DND-41 (cell line): ENCODE measurements at regions not wholly inside any gene's neighbourhood (a gene's known extent, or its start where the extent isn't known, plus 50 kb on each side); places are given as distances from the start of the nearest gene placed in this dataset.

Experiments used
- ATAC-seq: fragments of 200-7000 bp; cut with Tn5 transposase; 3 replicates; pipeline ENCODE4 v1.9.1; 2021; ENCODE audit warnings: low read depth; ENCODE audit not compliant: insufficient read depth
- DNase-seq: peaks from one replicate; pipeline ENCODE4 v3.0.0-alpha.2; 2020
- H2AFZ ChIP-seq: 2 replicates; pipeline ENCODE4 v1.6.0; 2012; ENCODE audit warnings: low read depth, low read length
- H3K27ac ChIP-seq: 2 replicates; pipeline ENCODE4 v1.5.1; 2012; ENCODE audit warnings: low read length, inconsistent platforms
- H3K27me3 ChIP-seq: fragments of 200-600 bp; sonication (generic); 2 replicates; pipeline ENCODE4 v1.6.0; 2012; ENCODE audit warnings: low read length, mild to moderate bottlenecking, inconsistent platforms; ENCODE audit not compliant: insufficient read depth, poor library complexity
- H3K36me3 ChIP-seq: 2 replicates; pipeline ENCODE4 v1.5.1; 2012; ENCODE audit warnings: low read length, inconsistent platforms; ENCODE audit not compliant: insufficient read depth
- H3K4me1 ChIP-seq: 2 replicates; pipeline ENCODE4 v1.5.1; 2012; ENCODE audit warnings: mild to moderate bottlenecking, low read length; ENCODE audit not compliant: insufficient read depth
- H3K4me2 ChIP-seq: 2 replicates; pipeline ENCODE4 v1.6.0; 2012; ENCODE audit warnings: mild to moderate bottlenecking, moderate library complexity, low read length, inconsistent platforms; ENCODE audit not compliant: insufficient read depth
- H3K4me3 ChIP-seq, 2 experiments: fragments of 200-600 bp in 1 of 2; shearing (Covaris generic) in 1 of 2; 2 replicates each; pipeline ENCODE4 v1.5.1; 2012 to 2016; ENCODE audit warnings: inconsistent platforms in 2 of 2, low read length in 2 of 2, mild to moderate bottlenecking in 2 of 2, low read depth in 1 of 2, moderate library complexity in 1 of 2
- H3K79me2 ChIP-seq: 2 replicates; pipeline ENCODE4 v1.6.0; 2012; ENCODE audit warnings: low read length, inconsistent platforms; ENCODE audit not compliant: insufficient read depth
- H3K9ac ChIP-seq: 2 replicates; pipeline ENCODE4 v1.6.0; 2012; ENCODE audit warnings: low read depth, mild to moderate bottlenecking, inconsistent platforms, low read length, moderate library complexity
- H3K9me3 ChIP-seq: 2 replicates; pipeline ENCODE4 v1.5.1; 2012; ENCODE audit warnings: low read length, moderate library complexity, mild to moderate bottlenecking, inconsistent platforms; ENCODE audit not compliant: insufficient read depth, severe bottlenecking
- H4K20me1 ChIP-seq: 2 replicates; pipeline ENCODE4 v1.6.0; 2012; ENCODE audit warnings: low read length; ENCODE audit not compliant: insufficient read depth
- CTCF ChIP-seq: IDR thresholded peaks from 2 replicates; pipeline ENCODE4 v1.5.1; 2012; ENCODE audit warnings: borderline replicate concordance, low read length, moderate library complexity, mild to moderate bottlenecking; ENCODE audit not compliant: poor library complexity, severe bottlenecking; ENCODE audit errors: extremely low read depth
- EZH2 ChIP-seq: IDR thresholded peaks from 3 replicates; pipeline ENCODE4 v1.6.1; 2012; ENCODE audit warnings: borderline replicate concordance, low read depth, mild to moderate bottlenecking, moderate library complexity, low read length, inconsistent platforms; ENCODE audit not compliant: severe bottlenecking

- Histone ChIP-seq H3K36me3 (no peaks in the 10 kb centered on the region), H3K9ac (no peak overlapping the region), H3K4me1 (no peaks in the 10 kb centered on the region), H4K20me1 (no peaks in the 10 kb centered on the region), H3K9me3 (no peaks in the 10 kb centered on the region), H3K4me2 (no peak overlapping the region), H2AFZ (no peak overlapping the region), H3K79me2 (no peaks in the 10 kb centered on the region), H3K27ac (no peak overlapping the region), H3K4me3 (no peak overlapping the region), H3K27me3 (no peaks in the 10 kb centered on the region)
- ATAC-seq (no peak), DNase-seq (no peak)
- no peak for TF ChIP-seq EZH2
- TF ChIP-seq CTCF = no peak
These were observed 71.9 kb upstream of the SLC35B3 start for GRCh38 chr6:8507286-8507685.

- no peak overlapping the region for H3K27ac ChIP-seq
- no peaks in the 10 kb centered on the region for H3K9me3 ChIP-seq
- DNase-seq (no peak), ATAC-seq (no peak)
- H3K9ac ChIP-seq = no peak overlapping the region
- no peak overlapping the region for H3K4me2 ChIP-seq
- H3K4me3 ChIP-seq = no peak overlapping the region
- no peaks in the 10 kb centered on the region for H3K4me1 ChIP-seq
- H3K27me3 ChIP-seq = no peaks in the 10 kb centered on the region
- no peaks in the 10 kb centered on the region for H3K36me3 ChIP-seq
- TF ChIP-seq EZH2 (no peak), CTCF (no peak)
- H2AFZ ChIP-seq = no peak overlapping the region
- H3K79me2 ChIP-seq = no peaks in the 10 kb centered on the region
- H4K20me1 ChIP-seq = no peaks in the 10 kb centered on the region
These were observed 70.8 kb upstream of the SLC35B3 start for GRCh38 chr6:8506126-8506525.

- H3K4me3 ChIP-seq = no peak overlapping the region
- H3K4me2 ChIP-seq = no peak overlapping the region
- no peaks in the 10 kb centered on the region for H3K36me3 ChIP-seq
- H4K20me1 ChIP-seq = no peaks in the 10 kb centered on the region
- H3K9ac ChIP-seq = no peak overlapping the region
- no peak for DNase-seq
- H3K27ac ChIP-seq = no peak overlapping the region
- no peaks in the 10 kb centered on the region for H3K79me2 ChIP-seq
- no peaks in the 10 kb centered on the region for H3K9me3 ChIP-seq
- no peak for TF ChIP-seq EZH2
- peak; percentile 41 for TF ChIP-seq CTCF
- H2AFZ ChIP-seq = no peak overlapping the region
- no peak for ATAC-seq
- H3K4me1 ChIP-seq = no peaks in the 10 kb centered on the region
- no peaks in the 10 kb centered on the region for H3K27me3 ChIP-seq
These were observed 64.2 kb upstream of the SLC35B3 start for GRCh38 chr6:8499540-8499939.

- H3K9ac ChIP-seq = no peak overlapping the region
- no peak overlapping the region for H3K27ac ChIP-seq
- H3K9me3 ChIP-seq = no peaks in the 10 kb centered on the region
- H3K4me2 ChIP-seq = no peak overlapping the region
- H3K4me1 ChIP-seq = no peaks in the 10 kb centered on the region
- ATAC-seq (no peak), DNase-seq (no peak)
- H2AFZ ChIP-seq = no peak overlapping the region
- TF ChIP-seq CTCF (no peak), EZH2 (no peak)
- H3K79me2 ChIP-seq = no peaks in the 10 kb centered on the region
- no peak overlapping the region for H3K4me3 ChIP-seq
- no peaks in the 10 kb centered on the region for H4K20me1 ChIP-seq
- no peaks in the 10 kb centered on the region for H3K27me3 ChIP-seq
- H3K36me3 ChIP-seq = no peaks in the 10 kb centered on the region
These were observed 59.4 kb upstream of the SLC35B3 start for GRCh38 chr6:8494730-8495129.
